Right atrium auricular region (tissue), 2 donors: ENCODE measurements at regions not wholly inside any gene's neighbourhood (a gene's known extent, or its start where the extent isn't known, plus 50 kb on each side); places are given as distances from the start of the nearest gene placed in this dataset.

Experiments
- DNase-seq: peaks from one replicate; pipeline ENCODE4 v3.0.0-alpha.2; 2019; ENCODE audit warnings: low spot score
- H3K27ac ChIP-seq, 2 donors: fragments of 200-600 bp; sonication (generic); 1 replicate in 1 of 2; 2 replicates in 1 of 2; pipeline ENCODE4 v1.5.1; 2016 to 2019
- H3K27me3 ChIP-seq, 2 donors: fragments of 200-600 bp; sonication (generic); one replicate each; pipeline versions ENCODE4 v1.5.1 to v1.6.0; 2017 to 2019
- H3K36me3 ChIP-seq: fragments of 200-600 bp; sonication (generic); one replicate; pipeline ENCODE4 v1.5.1; 2016
- H3K4me1 ChIP-seq, 2 donors: fragments of 200-600 bp; sonication (generic); one replicate each; pipeline versions ENCODE4 v1.5.1 to v1.6.0; 2017 to 2019
- H3K4me3 ChIP-seq, 2 donors: fragments of 200-600 bp; sonication (generic); 1 replicate in 1 of 2; 2 replicates in 1 of 2; pipeline ENCODE4 v1.5.1; 2017 to 2019; ENCODE audit warnings: mild to moderate bottlenecking in 1 of 2, moderate library complexity in 1 of 2
- H3K9me3 ChIP-seq, 2 donors: fragments of 200-600 bp; sonication (generic); one replicate each; pipeline ENCODE4 v1.5.1; 2019
- TF ChIP-seq, protein P1 (sequence below), 2 donors: fragments of 200-600 bp; sonication (generic); IDR thresholded peaks; one replicate each; pipeline ENCODE4 v1.5.1; 2019; ENCODE audit warnings: antibody characterized with exemption in 2 of 2

DNA sequence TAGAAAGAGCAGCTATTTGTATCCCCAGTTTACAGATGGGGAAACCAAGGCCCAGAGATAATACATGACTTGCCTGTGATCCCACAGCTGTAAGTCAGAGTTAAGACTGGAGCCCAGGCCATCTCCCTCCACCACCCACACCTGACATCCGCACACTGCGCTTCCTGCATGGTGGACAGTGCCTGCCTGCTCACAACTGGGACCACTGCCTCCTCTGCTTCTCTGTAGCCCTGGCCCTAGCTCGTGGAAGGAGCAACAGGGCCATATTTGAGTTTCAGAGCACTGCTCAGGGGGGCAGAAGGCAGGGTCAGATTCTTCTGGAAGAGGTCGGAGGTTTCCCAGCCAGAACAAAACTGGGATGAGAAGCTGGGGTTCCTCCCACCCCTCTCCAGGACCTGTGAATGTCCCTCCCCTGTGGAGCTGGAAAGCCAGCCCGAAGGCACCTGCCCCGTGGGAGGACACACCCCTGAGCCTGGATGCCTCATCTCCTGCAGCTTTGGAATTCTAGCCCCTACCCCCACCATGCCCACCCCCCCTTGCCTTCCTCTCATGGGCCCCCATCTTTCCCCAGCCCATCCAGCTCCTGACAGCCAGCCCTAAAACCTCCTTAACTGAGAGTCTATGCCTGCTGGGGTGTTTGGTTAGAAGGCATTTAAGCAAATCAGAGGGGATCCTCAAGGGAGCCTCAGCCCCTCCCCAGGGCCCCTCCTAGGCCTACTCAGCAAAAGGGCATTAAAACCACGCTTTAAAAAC is 100.1 kb downstream of the TPRA1 start:
- Histone ChIP-seq H3K36me3 (no peaks in the 10 kb centered on the region), H3K4me3 (no peak overlapping the region), H3K4me1 (no peaks in the 10 kb centered on the region), H3K27ac (no peak overlapping the region), H3K9me3 (no peaks in the 10 kb centered on the region), H3K27me3 (no peaks in the 10 kb centered on the region)
- peak; percentile 42 for DNase-seq
- TF ChIP-seq, protein P1, sequence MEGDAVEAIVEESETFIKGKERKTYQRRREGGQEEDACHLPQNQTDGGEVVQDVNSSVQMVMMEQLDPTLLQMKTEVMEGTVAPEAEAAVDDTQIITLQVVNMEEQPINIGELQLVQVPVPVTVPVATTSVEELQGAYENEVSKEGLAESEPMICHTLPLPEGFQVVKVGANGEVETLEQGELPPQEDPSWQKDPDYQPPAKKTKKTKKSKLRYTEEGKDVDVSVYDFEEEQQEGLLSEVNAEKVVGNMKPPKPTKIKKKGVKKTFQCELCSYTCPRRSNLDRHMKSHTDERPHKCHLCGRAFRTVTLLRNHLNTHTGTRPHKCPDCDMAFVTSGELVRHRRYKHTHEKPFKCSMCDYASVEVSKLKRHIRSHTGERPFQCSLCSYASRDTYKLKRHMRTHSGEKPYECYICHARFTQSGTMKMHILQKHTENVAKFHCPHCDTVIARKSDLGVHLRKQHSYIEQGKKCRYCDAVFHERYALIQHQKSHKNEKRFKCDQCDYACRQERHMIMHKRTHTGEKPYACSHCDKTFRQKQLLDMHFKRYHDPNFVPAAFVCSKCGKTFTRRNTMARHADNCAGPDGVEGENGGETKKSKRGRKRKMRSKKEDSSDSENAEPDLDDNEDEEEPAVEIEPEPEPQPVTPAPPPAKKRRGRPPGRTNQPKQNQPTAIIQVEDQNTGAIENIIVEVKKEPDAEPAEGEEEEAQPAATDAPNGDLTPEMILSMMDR (IDR thresholded peaks at IDR 0.05), result no peak

DNA sequence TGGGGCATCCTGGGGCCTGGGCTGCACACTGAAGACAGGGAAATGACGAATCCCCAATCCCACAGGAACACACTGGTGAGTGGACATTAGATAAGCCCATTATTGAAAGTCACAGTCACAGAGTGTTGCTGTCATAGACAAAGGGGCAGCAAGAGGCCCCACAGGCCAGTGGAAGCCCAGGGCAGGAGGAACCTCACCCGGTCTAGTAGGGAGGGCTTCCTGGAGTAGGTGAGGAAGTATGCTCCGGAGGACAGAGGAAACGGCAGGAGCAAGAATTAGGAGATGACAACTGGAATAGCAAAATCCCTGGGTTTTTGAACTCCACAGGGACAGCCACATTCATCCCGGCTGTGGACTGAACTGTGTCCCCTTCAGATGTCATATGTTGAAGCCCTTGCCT is 101.2 kb downstream of the TPRA1 start:
- Histone ChIP-seq H3K4me3 (no peak overlapping the region), H3K27me3 (no peaks in the 10 kb centered on the region), H3K4me1 (no peaks in the 10 kb centered on the region), H3K27ac (no peak overlapping the region), H3K9me3 (no peaks in the 10 kb centered on the region), H3K36me3 (no peaks in the 10 kb centered on the region)
- TF ChIP-seq, protein P1 (IDR thresholded peaks at IDR 0.05), result no peak
- peak; percentile 11 for DNase-seq

DNA sequence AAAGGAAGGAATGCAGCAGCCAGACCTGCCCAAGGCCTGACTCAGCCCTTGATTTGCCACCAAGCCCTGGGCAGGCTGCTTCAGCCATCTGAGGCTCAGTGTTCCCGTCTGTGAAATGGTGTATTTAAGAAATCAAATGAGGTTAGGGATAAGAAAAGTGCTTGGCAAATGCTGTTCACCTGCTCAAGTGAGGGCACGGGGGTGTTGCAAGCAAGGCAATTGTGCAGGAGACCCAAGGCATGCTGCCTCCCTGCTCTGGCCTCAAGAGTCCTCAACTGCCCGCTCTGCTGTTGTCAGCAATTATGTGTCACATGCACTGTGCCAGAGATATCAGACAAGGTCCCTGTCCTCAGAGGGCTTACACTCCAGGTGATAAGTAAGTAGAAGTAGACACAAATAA is 101.8 kb downstream of the TPRA1 start:
- Histone ChIP-seq H3K9me3 (no peaks in the 10 kb centered on the region), H3K27ac (no peak overlapping the region), H3K36me3 (no peaks in the 10 kb centered on the region), H3K27me3 (no peaks in the 10 kb centered on the region), H3K4me3 (no peak overlapping the region), H3K4me1 (no peaks in the 10 kb centered on the region)
- DNase-seq, result peak; percentile 28
- TF ChIP-seq, protein P1 (IDR thresholded peaks at IDR 0.05), result no peak

DNA sequence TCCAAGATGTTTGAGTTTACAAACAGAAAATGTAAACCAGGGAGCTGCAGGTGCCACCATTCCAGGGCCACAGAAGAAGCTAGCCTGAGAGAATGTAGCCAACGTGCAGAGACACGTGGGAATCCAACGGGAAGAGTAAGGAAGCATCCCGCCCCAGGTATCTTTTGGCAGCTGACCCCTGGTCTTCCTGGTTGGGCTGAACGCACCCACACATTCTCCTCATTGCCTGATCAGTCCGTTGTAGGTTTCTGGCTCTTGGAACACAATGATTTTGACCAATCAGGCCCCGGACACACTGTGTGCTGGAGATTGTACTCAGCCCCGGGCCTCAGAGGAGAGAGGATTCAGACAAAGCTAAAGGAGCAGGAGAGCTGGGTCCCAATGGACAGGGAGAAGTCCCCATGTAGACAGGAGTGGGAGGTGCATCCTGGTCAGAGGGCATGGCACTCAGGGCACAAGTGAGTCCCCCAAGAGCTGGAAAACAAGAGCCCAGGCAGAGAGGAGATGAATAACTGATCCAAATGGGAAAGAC is 102.3 kb downstream of the TPRA1 start:
- H3K4me3 ChIP-seq, result no peak overlapping the region
- no peaks in the 10 kb centered on the region for H3K9me3 ChIP-seq
- TF ChIP-seq, protein P1 (IDR thresholded peaks at IDR 0.05), result no peak
- H3K36me3 ChIP-seq, result no peaks in the 10 kb centered on the region
- no peak overlapping the region for H3K27ac ChIP-seq
- no peaks in the 10 kb centered on the region for H3K4me1 ChIP-seq
- no peaks in the 10 kb centered on the region for H3K27me3 ChIP-seq
- peak; percentile 51 for DNase-seq

DNA sequence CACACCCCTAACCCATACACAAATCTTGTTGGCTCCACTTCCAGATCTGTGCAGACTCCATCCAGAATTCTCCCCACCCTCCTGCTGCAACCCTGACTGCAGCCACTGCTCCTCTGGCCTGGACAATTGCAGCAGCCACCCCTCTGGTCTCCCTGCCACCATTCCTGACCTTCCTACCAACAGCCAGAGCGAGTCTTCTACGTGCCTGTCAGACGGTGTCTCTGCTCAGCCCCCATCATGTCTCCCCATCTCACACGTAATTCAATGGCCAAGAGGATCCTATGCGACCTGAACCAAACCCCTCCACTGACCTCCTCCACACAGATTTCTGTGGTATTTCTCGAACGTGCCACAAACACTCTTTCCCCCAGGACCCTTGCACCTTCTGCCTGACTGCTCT is 103.3 kb downstream of the TPRA1 start:
- TF ChIP-seq, protein P1 (IDR thresholded peaks at IDR 0.05), result no peak

More for the DNA sequence above, 103.3 kb downstream of the TPRA1 start:
- Histone ChIP-seq H3K4me3 (no peak overlapping the region), H3K27me3 (no peaks in the 10 kb centered on the region), H3K4me1 (no peaks in the 10 kb centered on the region), H3K36me3 (no peaks in the 10 kb centered on the region), H3K9me3 (no peaks in the 10 kb centered on the region), H3K27ac (no peak overlapping the region)
- DNase-seq, result no peak
